Natural killer cell (primary cell): ENCODE measurements at regions not wholly inside any gene's neighbourhood (a gene's known extent, or its start where the extent isn't known, plus 50 kb on each side); places are given as distances from the start of the nearest gene placed in this dataset.

Experiments
- ATAC-seq, 3 donors: fragments of 150-1000 bp in 2 of 3; fragments of 200-7000 bp in 1 of 3; cut with Tn5 transposase; 1 replicate in 1 of 3; 2 replicates in 2 of 3; pipeline ENCODE4 v1.10.0; 2021; ENCODE audit warnings: mild to moderate bottlenecking in 2 of 3, moderate library complexity in 2 of 3
- DNase-seq, 2 donors: peaks; one replicate each; pipeline versions ENCODE4 v3.0.0 to v3.0.0-alpha.2; 2013 to 2021; ENCODE audit warnings: mixed read lengths in 1 of 2
- H3K27ac ChIP-seq: one replicate; pipeline ENCODE4 v1.5.1; 2013; ENCODE audit warnings: mild to moderate bottlenecking, low read length
- H3K27me3 ChIP-seq: one replicate; pipeline ENCODE4 v1.6.1; 2013; ENCODE audit warnings: low read length; ENCODE audit not compliant: control insufficient read depth, insufficient read depth
- H3K36me3 ChIP-seq: one replicate; pipeline ENCODE4 v1.6.1; 2013; ENCODE audit warnings: low read length; ENCODE audit not compliant: control insufficient read depth, insufficient read depth
- H3K4me1 ChIP-seq: one replicate; pipeline ENCODE4 v1.6.1; 2013; ENCODE audit warnings: low read length; ENCODE audit not compliant: control insufficient read depth, insufficient read depth
- H3K4me3 ChIP-seq: one replicate; pipeline ENCODE4 v1.5.1; 2013; ENCODE audit warnings: low read length
- H3K9me3 ChIP-seq: one replicate; pipeline ENCODE4 v1.6.1; 2013; ENCODE audit warnings: low read length; ENCODE audit not compliant: control insufficient read depth, insufficient read depth
- H3K27ac Mint-ChIP-seq, 2 donors: one replicate each; pipeline ENCODE4 v1.8.0; 2022; ENCODE audit warnings: mild to moderate bottlenecking in 2 of 2, mixed read lengths in 2 of 2, moderate library complexity in 1 of 2
- H3K27me3 Mint-ChIP-seq, 2 donors: one replicate each; pipeline ENCODE4 v1.8.0; 2022; ENCODE audit warnings: low read depth in 2 of 2, mixed read lengths in 2 of 2
- H3K36me3 Mint-ChIP-seq: one replicate; pipeline ENCODE4 v1.8.0; 2022; ENCODE audit warnings: mixed read lengths
- H3K4me1 Mint-ChIP-seq, 2 donors: one replicate each; pipeline ENCODE4 v1.8.0; 2022; ENCODE audit warnings: mixed read lengths in 2 of 2
- H3K4me3 Mint-ChIP-seq: one replicate; pipeline ENCODE4 v1.8.0; 2022; ENCODE audit warnings: mild to moderate bottlenecking, moderate library complexity, mixed read lengths
- H3K9me3 Mint-ChIP-seq, 2 donors: one replicate each; pipeline ENCODE4 v1.8.0; 2022; ENCODE audit warnings: mixed read lengths in 2 of 2
- CTCF ChIP-seq: fragments of 200-600 bp; IDR thresholded peaks from one replicate; pipeline ENCODE4 v1.8.0; 2022; ENCODE audit warnings: antibody characterized with exemption
- WGBS: methylation state at CpG from one replicate; pipeline ENCODE4 v1.1.7; 2013; ENCODE audit warnings: missing lambda C conversion rate; ENCODE audit not compliant: insufficient coverage; 5-methylcytosine and 5-hydroxymethylcytosine counted together
- intact Hi-C: fragments of 100-400 bp; cut with micrococcal nuclease; formaldehyde crosslinking; loops from one replicate; pipeline ENCODE4 v1.14.2; 2022

- Histone ChIP-seq H3K4me3 (no peak overlapping the region), H3K9me3 (no peaks in the 10 kb centered on the region), H3K4me1 (no peaks in the 10 kb centered on the region), H3K27me3 (no peaks in the 10 kb centered on the region), H3K36me3 (no peaks in the 10 kb centered on the region), H3K27ac (no peak overlapping the region)
- H3K4me1 Mint-ChIP-seq, result peaks cover 0 to 3% of the 10 kb centered on the region in 2 donors
- 91% methylated on average over 2 of the region's 3 CpGs for WGBS
- no peak overlapping the region for H3K27ac Mint-ChIP-seq
- no peaks in the 10 kb centered on the region for H3K9me3 Mint-ChIP-seq
- H3K36me3 Mint-ChIP-seq, result peaks cover 10% of the 10 kb centered on the region
- H3K4me3 Mint-ChIP-seq, result no peak overlapping the region
- TF ChIP-seq CTCF, result no peak
- DNase-seq (no peak), ATAC-seq (no peak)
- intact Hi-C loops, result no loop called here
- peaks cover 5 to 24% of the 10 kb centered on the region in 2 donors for H3K27me3 Mint-ChIP-seq
Observed at GRCh38 chr13:77979721-77980385, 61.2 kb upstream of the EDNRB start.

GRCh38 chr13:77975358-77976042, 56.9 kb upstream of the EDNRB start:
- Mint-ChIP-seq H3K27me3 (peaks cover 5 to 21% of the 10 kb centered on the region in 2 donors), H3K4me1 (peaks cover 0 to 6% of the 10 kb centered on the region in 2 donors), H3K36me3 (peaks cover 10% of the 10 kb centered on the region), H3K4me3 (no peak overlapping the region), H3K27ac (no peak overlapping the region), H3K9me3 (no peaks in the 10 kb centered on the region)
- no peak for TF ChIP-seq CTCF
- no peaks in the 10 kb centered on the region for H3K36me3 ChIP-seq
- 92% methylated on average over 14 of the region's 14 CpGs for WGBS
- no peaks in the 10 kb centered on the region for H3K4me1 ChIP-seq
- no peak for ATAC-seq
- no peak overlapping the region for H3K27ac ChIP-seq
- intact Hi-C loops, result no loop called here
- no peaks in the 10 kb centered on the region for H3K27me3 ChIP-seq
- H3K4me3 ChIP-seq, result no peak overlapping the region
- DNase-seq, result no peak
- no peaks in the 10 kb centered on the region for H3K9me3 ChIP-seq

- no peaks in the 10 kb centered on the region for H3K9me3 ChIP-seq
- no peaks in the 10 kb centered on the region for H3K27me3 ChIP-seq
- Mint-ChIP-seq H3K4me1 (no peaks in the 10 kb centered on the region), H3K36me3 (no peaks in the 10 kb centered on the region), H3K4me3 (no peak overlapping the region), H3K9me3 (no peaks in the 10 kb centered on the region), H3K27me3 (peaks cover 0 to 1% of the 10 kb centered on the region in 2 donors), H3K27ac (no peak overlapping the region)
- DNase-seq (no peak), ATAC-seq (no peak)
- intact Hi-C loops, result no loop called here
- H3K4me1 ChIP-seq, result no peaks in the 10 kb centered on the region
- TF ChIP-seq CTCF, result no peak
- no peaks in the 10 kb centered on the region for H3K36me3 ChIP-seq
- no peak overlapping the region for H3K4me3 ChIP-seq
- H3K27ac ChIP-seq, result no peak overlapping the region
- 92% methylated on average over 2 of the region's 5 CpGs for WGBS
Observed at GRCh38 chr13:77969299-77969698, 50.7 kb upstream of the EDNRB start.
